Colonic mucosa (tissue), 4 donors: ENCODE measurements at regions not wholly inside any gene's neighbourhood (a gene's known extent, or its start where the extent isn't known, plus 50 kb on each side); places are given as distances from the start of the nearest gene placed in this dataset.

ENCODE experiments used
- DNase-seq: peaks from one replicate; pipeline ENCODE4 v3.0.0-alpha.2; 2020
- H3K27ac ChIP-seq: fragments of 200-600 bp; one replicate; pipeline ENCODE4 v1.8.0; 2021
- H3K27me3 ChIP-seq: fragments of 200-600 bp; one replicate; pipeline ENCODE4 v1.8.0; 2021
- H3K36me3 ChIP-seq: fragments of 200-600 bp; one replicate; pipeline ENCODE4 v1.8.0; 2021
- H3K4me1 ChIP-seq: fragments of 200-600 bp; one replicate; pipeline ENCODE4 v1.8.0; 2021; ENCODE audit warnings: mild to moderate bottlenecking
- H3K4me3 ChIP-seq: fragments of 200-600 bp; one replicate; pipeline ENCODE4 v1.8.0; 2021
- H3K9ac ChIP-seq, 2 donors: one replicate each; pipeline ENCODE4 v1.7.0; 2013; ENCODE audit warnings: control low read depth in 2 of 2, low read depth in 2 of 2, low read length in 2 of 2
- H3K9me3 ChIP-seq: fragments of 200-600 bp; one replicate; pipeline ENCODE4 v1.8.0; 2021
- intact Hi-C: fragments of 100-400 bp; cut with DNase I; formaldehyde crosslinking; loops from one replicate; pipeline ENCODE4 v1.14.1; 2022
- TF ChIP-seq, protein P1 (sequence below): fragments of 200-600 bp; IDR thresholded peaks from one replicate; pipeline ENCODE4 v1.8.0; 2022; ENCODE audit warnings: antibody characterized with exemption, mild to moderate bottlenecking
- donor health status: healthy.
- donor health status: DM: no; HTN: no; CAD: no.
- donor health status: DM: no; HTN: no; CAD: no.

DNA sequence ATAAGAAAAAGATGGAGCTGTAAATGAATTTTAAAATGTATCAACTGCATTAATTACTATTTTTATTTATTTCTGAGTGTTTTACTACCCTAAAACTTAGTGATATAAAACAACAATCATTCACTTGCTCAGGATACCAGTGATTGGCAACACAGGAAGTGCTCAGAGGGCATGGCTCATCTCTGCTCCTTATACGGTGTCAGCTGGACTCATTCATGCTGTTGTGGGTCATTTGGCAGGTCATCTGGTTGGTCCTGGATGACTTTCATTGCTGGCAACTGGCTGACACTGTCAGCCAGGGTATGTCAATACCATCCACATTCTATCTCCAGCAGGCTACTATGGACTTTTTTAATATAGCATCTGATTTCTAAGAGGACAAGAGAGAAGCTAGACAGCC lies 689.6 kb upstream of the NECTIN3 start:
- intact Hi-C loops = no loop called here
- H3K36me3 ChIP-seq = no peaks in the 10 kb centered on the region
- H3K9me3 ChIP-seq = no peaks in the 10 kb centered on the region
- TF ChIP-seq, protein P1, sequence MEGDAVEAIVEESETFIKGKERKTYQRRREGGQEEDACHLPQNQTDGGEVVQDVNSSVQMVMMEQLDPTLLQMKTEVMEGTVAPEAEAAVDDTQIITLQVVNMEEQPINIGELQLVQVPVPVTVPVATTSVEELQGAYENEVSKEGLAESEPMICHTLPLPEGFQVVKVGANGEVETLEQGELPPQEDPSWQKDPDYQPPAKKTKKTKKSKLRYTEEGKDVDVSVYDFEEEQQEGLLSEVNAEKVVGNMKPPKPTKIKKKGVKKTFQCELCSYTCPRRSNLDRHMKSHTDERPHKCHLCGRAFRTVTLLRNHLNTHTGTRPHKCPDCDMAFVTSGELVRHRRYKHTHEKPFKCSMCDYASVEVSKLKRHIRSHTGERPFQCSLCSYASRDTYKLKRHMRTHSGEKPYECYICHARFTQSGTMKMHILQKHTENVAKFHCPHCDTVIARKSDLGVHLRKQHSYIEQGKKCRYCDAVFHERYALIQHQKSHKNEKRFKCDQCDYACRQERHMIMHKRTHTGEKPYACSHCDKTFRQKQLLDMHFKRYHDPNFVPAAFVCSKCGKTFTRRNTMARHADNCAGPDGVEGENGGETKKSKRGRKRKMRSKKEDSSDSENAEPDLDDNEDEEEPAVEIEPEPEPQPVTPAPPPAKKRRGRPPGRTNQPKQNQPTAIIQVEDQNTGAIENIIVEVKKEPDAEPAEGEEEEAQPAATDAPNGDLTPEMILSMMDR = no peak
- H3K4me3 ChIP-seq = no peak overlapping the region
- DNase-seq = no peak
- no peak overlapping the region for H3K9ac ChIP-seq
- H3K27me3 ChIP-seq = no peaks in the 10 kb centered on the region
- no peaks in the 10 kb centered on the region for H3K4me1 ChIP-seq
- H3K27ac ChIP-seq = no peak overlapping the region

- no peak for DNase-seq
- Histone ChIP-seq H3K27me3 (no peaks in the 10 kb centered on the region), H3K27ac (no peak overlapping the region), H3K4me3 (no peak overlapping the region), H3K4me1 (no peaks in the 10 kb centered on the region), H3K9ac (no peak overlapping the region), H3K9me3 (no peaks in the 10 kb centered on the region), H3K36me3 (no peaks in the 10 kb centered on the region)
- intact Hi-C loops = no loop called here
- TF ChIP-seq, protein P1 = no peak
These were observed 688.3 kb upstream of the NECTIN3 start for GRCh38 chr3:110383356-110383755.

GRCh38 chr3:110384601-110385000 lies 687.0 kb upstream of the NECTIN3 start:
- intact Hi-C loops = no loop called here
- no peak for DNase-seq
- Histone ChIP-seq H3K27ac (no peak overlapping the region), H3K27me3 (no peaks in the 10 kb centered on the region), H3K9me3 (no peaks in the 10 kb centered on the region), H3K9ac (no peak overlapping the region), H3K4me1 (no peaks in the 10 kb centered on the region), H3K36me3 (no peaks in the 10 kb centered on the region), H3K4me3 (no peak overlapping the region)
- TF ChIP-seq, protein P1 = no peak

DNA sequence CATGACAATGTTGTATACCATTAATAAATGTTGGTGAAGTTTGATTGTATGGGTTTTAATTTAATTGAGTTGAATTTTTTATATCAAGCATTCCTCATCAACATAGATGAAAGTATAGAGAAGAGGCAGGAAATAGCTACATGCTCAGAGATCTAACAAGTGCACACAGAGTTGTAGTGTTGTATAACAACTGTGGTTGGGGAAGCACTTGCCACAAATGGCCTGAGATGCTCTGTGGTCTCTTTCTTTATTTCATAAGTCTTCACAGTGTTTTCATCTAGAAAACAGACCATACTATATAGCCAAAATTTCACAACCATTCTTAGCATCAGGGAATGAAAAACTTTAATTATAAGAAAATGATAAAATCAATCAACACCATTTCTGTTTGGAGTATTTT lies 682.6 kb upstream of the NECTIN3 start:
- intact Hi-C loops = no loop called here
- Histone ChIP-seq H3K27me3 (no peaks in the 10 kb centered on the region), H3K4me3 (no peak overlapping the region), H3K9me3 (no peaks in the 10 kb centered on the region), H3K9ac (no peak overlapping the region), H3K27ac (no peak overlapping the region), H3K36me3 (no peaks in the 10 kb centered on the region), H3K4me1 (no peaks in the 10 kb centered on the region)
- TF ChIP-seq, protein P1 = no peak
- no peak for DNase-seq

GRCh38 chr3:110390372-110390771 lies 681.2 kb upstream of the NECTIN3 start:
- Histone ChIP-seq H3K9me3 (no peaks in the 10 kb centered on the region), H3K27me3 (no peaks in the 10 kb centered on the region), H3K36me3 (no peaks in the 10 kb centered on the region), H3K9ac (no peak overlapping the region), H3K27ac (no peak overlapping the region), H3K4me1 (no peaks in the 10 kb centered on the region), H3K4me3 (no peak overlapping the region)
- DNase-seq = no peak
- intact Hi-C loops = no loop called here
- TF ChIP-seq, protein P1 = no peak

DNA sequence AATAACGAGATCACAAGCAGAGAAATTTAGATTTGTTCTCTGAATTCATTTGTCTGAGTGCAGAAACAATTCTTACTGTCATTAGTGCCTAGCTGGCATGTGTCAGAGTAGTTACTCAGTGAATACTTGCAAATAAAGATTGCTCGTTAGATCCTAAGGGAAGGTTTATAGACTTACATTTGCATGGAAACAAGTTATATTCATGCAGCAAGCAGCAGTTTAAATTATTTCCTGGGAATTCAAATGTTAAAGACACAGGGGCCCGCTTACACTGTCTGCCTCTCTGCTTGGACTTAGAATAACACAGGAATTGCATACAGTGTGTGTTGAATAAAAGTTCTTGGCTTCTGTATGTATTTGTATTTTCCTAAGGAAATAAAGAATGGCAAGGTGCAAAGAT lies 680.6 kb upstream of the NECTIN3 start:
- DNase-seq = no peak
- Histone ChIP-seq H3K27ac (no peak overlapping the region), H3K9me3 (no peaks in the 10 kb centered on the region), H3K36me3 (no peaks in the 10 kb centered on the region), H3K4me1 (no peaks in the 10 kb centered on the region), H3K27me3 (no peaks in the 10 kb centered on the region), H3K9ac (no peak overlapping the region), H3K4me3 (no peak overlapping the region)
- intact Hi-C loops = no loop called here
- TF ChIP-seq, protein P1 = no peak
